Cerebellar cortex (tissue), 1 donor: ENCODE measurements at regions not wholly inside any gene's neighbourhood (a gene's known extent, or its start where the extent isn't known, plus 50 kb on each side); places are given as distances from the start of the nearest gene placed in this dataset.
"Not testable (repeated sequence)": the region's sequence is repeated elsewhere in the genome, so short reads cannot be mapped to it uniquely, and the experiment has no call there.

ENCODE experiments used
- DNase-seq: peaks from one replicate; pipeline ENCODE4 v3.0.0-alpha.2; 2015; ENCODE audit warnings: low spot score

- no peak for DNase-seq
Measured at GRCh38 chr6:141498977-141499376, 633.7 kb upstream of the GJE1 start.

GRCh38 chr6:141492521-141493284 is 640.0 kb upstream of the GJE1 start:
- DNase-seq, result no peak

GRCh38 chr6:141491684-141492083 is 641.0 kb upstream of the GJE1 start:
- no peak for DNase-seq

- no peak for DNase-seq
Measured at GRCh38 chr6:141490982-141491381, 641.7 kb upstream of the GJE1 start.

- DNase-seq, result no peak
Measured at GRCh38 chr6:141488488-141488887, 644.2 kb upstream of the GJE1 start.

GRCh38 chr6:141486942-141487341 is 645.8 kb upstream of the GJE1 start:
- no peak for DNase-seq

GRCh38 chr6:141484711-141485110 is 648.0 kb upstream of the GJE1 start:
- no peak for DNase-seq

- no peak for DNase-seq
Measured at GRCh38 chr6:141483598-141484061, 649.1 kb upstream of the GJE1 start.

- no peak for DNase-seq
Measured at GRCh38 chr6:141482796-141483597, 649.7 kb upstream of the GJE1 start.

- no peak for DNase-seq
Measured at GRCh38 chr6:141475259-141475658, 657.5 kb upstream of the GJE1 start.

- no peak for DNase-seq
Measured at GRCh38 chr6:141472162-141472928, 660.4 kb upstream of the GJE1 start.

GRCh38 chr6:141470810-141471209 is 661.9 kb upstream of the GJE1 start:
- no peak for DNase-seq

GRCh38 chr6:141467881-141468280 is 664.8 kb upstream of the GJE1 start:
- no peak for DNase-seq

- no peak for DNase-seq
Measured at GRCh38 chr6:141467041-141467440, 665.7 kb upstream of the GJE1 start.

GRCh38 chr6:141464896-141465295 is 667.8 kb upstream of the GJE1 start:
- DNase-seq, result no peak

GRCh38 chr6:141464490-141464889 is 668.2 kb upstream of the GJE1 start:
- no peak for DNase-seq

GRCh38 chr6:141463237-141463977 is 669.3 kb upstream of the GJE1 start:
- DNase-seq, result no peak

- DNase-seq, result no peak
Measured at GRCh38 chr6:141460743-141461484, 671.8 kb upstream of the GJE1 start.

GRCh38 chr6:141460245-141460644 is 672.5 kb upstream of the GJE1 start:
- DNase-seq, result not testable (repeated sequence)

GRCh38 chr6:141457984-141458383 is 674.7 kb upstream of the GJE1 start:
- DNase-seq, result not testable (repeated sequence)

GRCh38 chr6:141452354-141452686 is 680.4 kb upstream of the GJE1 start:
- DNase-seq, result no peak
